HG03064 (cell line): ENCODE measurements at regions not wholly inside any gene's neighbourhood (a gene's known extent, or its start where the extent isn't known, plus 50 kb on each side); places are given as distances from the start of the nearest gene placed in this dataset.

ENCODE experiments used
- ATAC-seq: cut with Tn5 transposase; IDR thresholded peaks from one replicate; pipeline ENCODE4 v1.9.1; 2021; ENCODE audit warnings: low read depth; ENCODE audit not compliant: unreplicated experiment

GRCh38 chr4:111450867-111451266 lies 694.4 kb upstream of the FAM241A start:
- ATAC-seq: no peak

GRCh38 chr4:111453216-111453615 lies 692.0 kb upstream of the FAM241A start:
- ATAC-seq: no peak

- ATAC-seq: no peak
Measured at GRCh38 chr4:111454961-111455360, 690.3 kb upstream of the FAM241A start.

- no peak for ATAC-seq
Measured at GRCh38 chr4:111464251-111465045, 680.8 kb upstream of the FAM241A start.

- ATAC-seq: no peak
Measured at GRCh38 chr4:111466811-111467604, 678.2 kb upstream of the FAM241A start.

- ATAC-seq: no peak
Measured at GRCh38 chr4:111475001-111475400, 670.3 kb upstream of the FAM241A start.

GRCh38 chr4:111475666-111476065 lies 669.6 kb upstream of the FAM241A start:
- no peak for ATAC-seq

- ATAC-seq: no peak
Measured at GRCh38 chr4:111480510-111480909, 664.7 kb upstream of the FAM241A start.

- no peak for ATAC-seq
Measured at GRCh38 chr4:111483375-111484169, 661.7 kb upstream of the FAM241A start.

- ATAC-seq: no peak
Measured at GRCh38 chr4:111492496-111492895, 652.8 kb upstream of the FAM241A start.

- ATAC-seq: no peak
Measured at GRCh38 chr4:111494471-111494870, 650.8 kb upstream of the FAM241A start.

- ATAC-seq: no peak
Measured at GRCh38 chr4:111494971-111495370, 650.3 kb upstream of the FAM241A start.

GRCh38 chr4:111499291-111499690 lies 646.0 kb upstream of the FAM241A start:
- ATAC-seq: no peak

- no peak for ATAC-seq
Measured at GRCh38 chr4:111499706-111500105, 645.5 kb upstream of the FAM241A start.

GRCh38 chr4:111500858-111501257 lies 644.4 kb upstream of the FAM241A start:
- no peak for ATAC-seq

- ATAC-seq: no peak
Measured at GRCh38 chr4:111501946-111502345, 643.3 kb upstream of the FAM241A start.

- ATAC-seq: no peak
Measured at GRCh38 chr4:111502626-111503025, 642.6 kb upstream of the FAM241A start.

- ATAC-seq: no peak
Measured at GRCh38 chr4:111506706-111507105, 638.5 kb upstream of the FAM241A start.

GRCh38 chr4:111510535-111510934 lies 634.7 kb upstream of the FAM241A start:
- ATAC-seq: no peak

- no peak for ATAC-seq
Measured at GRCh38 chr4:111512081-111512783, 633.0 kb upstream of the FAM241A start.
